ENCODE measurements at regions not wholly inside any gene's neighbourhood (a gene's known extent, or its start where the extent isn't known, plus 50 kb on each side); places are given as distances from the start of the nearest gene placed in this dataset.

GRCh38 chr12:124617615-124618014, 50.2 kb upstream of the NCOR2 start:
- ATAC-seq = no peak
- TF ChIP-seq, protein P1, sequence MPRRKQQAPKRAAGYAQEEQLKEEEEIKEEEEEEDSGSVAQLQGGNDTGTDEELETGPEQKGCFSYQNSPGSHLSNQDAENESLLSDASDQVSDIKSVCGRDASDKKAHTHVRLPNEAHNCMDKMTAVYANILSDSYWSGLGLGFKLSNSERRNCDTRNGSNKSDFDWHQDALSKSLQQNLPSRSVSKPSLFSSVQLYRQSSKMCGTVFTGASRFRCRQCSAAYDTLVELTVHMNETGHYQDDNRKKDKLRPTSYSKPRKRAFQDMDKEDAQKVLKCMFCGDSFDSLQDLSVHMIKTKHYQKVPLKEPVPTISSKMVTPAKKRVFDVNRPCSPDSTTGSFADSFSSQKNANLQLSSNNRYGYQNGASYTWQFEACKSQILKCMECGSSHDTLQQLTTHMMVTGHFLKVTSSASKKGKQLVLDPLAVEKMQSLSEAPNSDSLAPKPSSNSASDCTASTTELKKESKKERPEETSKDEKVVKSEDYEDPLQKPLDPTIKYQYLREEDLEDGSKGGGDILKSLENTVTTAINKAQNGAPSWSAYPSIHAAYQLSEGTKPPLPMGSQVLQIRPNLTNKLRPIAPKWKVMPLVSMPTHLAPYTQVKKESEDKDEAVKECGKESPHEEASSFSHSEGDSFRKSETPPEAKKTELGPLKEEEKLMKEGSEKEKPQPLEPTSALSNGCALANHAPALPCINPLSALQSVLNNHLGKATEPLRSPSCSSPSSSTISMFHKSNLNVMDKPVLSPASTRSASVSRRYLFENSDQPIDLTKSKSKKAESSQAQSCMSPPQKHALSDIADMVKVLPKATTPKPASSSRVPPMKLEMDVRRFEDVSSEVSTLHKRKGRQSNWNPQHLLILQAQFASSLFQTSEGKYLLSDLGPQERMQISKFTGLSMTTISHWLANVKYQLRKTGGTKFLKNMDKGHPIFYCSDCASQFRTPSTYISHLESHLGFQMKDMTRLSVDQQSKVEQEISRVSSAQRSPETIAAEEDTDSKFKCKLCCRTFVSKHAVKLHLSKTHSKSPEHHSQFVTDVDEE (CRISPR knock-in tag; IDR thresholded peaks at IDR 0.05) = no peak
- TF ChIP-seq ZNF565 (CRISPR knock-in tag; conservative IDR thresholded peaks at IDR 0.05; ENCODE audit: low read depth) (no peak), RARB (CRISPR knock-in tag; IDR thresholded peaks at IDR 0.05) (no peak), ZFP3 (CRISPR knock-in tag; IDR thresholded peaks at IDR 0.05) (no peak), ARNTL (CRISPR knock-in tag; IDR thresholded peaks at IDR 0.05; ENCODE audit: borderline replicate concordance, low read depth) (no peak), ZNF70 (CRISPR knock-in tag; IDR thresholded peaks at IDR 0.05) (no peak), ESRRG (CRISPR knock-in tag; IDR thresholded peaks at IDR 0.05) (no peak), TOX (CRISPR knock-in tag; IDR thresholded peaks at IDR 0.05; ENCODE audit: borderline replicate concordance) (no peak), ZNF8 (CRISPR knock-in tag; IDR thresholded peaks at IDR 0.05) (no peak), BACH2 (CRISPR knock-in tag; IDR thresholded peaks at IDR 0.05; ENCODE audit: borderline replicate concordance) (no peak), TCF4 (CRISPR knock-in tag; IDR thresholded peaks at IDR 0.05; ENCODE audit: borderline replicate concordance) (no peak), ISL1 (CRISPR knock-in tag; IDR thresholded peaks at IDR 0.05) (no peak), ZC3H10 (CRISPR knock-in tag; IDR thresholded peaks at IDR 0.05) (no peak)
- TF ChIP-seq, protein P2, sequence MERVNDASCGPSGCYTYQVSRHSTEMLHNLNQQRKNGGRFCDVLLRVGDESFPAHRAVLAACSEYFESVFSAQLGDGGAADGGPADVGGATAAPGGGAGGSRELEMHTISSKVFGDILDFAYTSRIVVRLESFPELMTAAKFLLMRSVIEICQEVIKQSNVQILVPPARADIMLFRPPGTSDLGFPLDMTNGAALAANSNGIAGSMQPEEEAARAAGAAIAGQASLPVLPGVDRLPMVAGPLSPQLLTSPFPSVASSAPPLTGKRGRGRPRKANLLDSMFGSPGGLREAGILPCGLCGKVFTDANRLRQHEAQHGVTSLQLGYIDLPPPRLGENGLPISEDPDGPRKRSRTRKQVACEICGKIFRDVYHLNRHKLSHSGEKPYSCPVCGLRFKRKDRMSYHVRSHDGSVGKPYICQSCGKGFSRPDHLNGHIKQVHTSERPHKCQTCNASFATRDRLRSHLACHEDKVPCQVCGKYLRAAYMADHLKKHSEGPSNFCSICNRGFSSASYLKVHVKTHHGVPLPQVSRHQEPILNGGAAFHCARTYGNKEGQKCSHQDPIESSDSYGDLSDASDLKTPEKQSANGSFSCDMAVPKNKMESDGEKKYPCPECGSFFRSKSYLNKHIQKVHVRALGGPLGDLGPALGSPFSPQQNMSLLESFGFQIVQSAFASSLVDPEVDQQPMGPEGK (CRISPR knock-in tag; IDR thresholded peaks at IDR 0.05; ENCODE audit: borderline replicate concordance) = no peak

All from SK-N-SH treated with all-trans-retinoic acid at 6 μM for 48 hours (cell line).